HepG2 (cell line): ENCODE measurements at regions not wholly inside any gene's neighbourhood (a gene's known extent, or its start where the extent isn't known, plus 50 kb on each side); places are given as distances from the start of the nearest gene placed in this dataset.

Source experiments
- CHD2 ChIP-seq: IDR thresholded peaks from 2 replicates; pipeline ENCODE4 v1.6.1; 2011; ENCODE audit warnings: low read depth, low read length, improper control_type of control experiment
- ESRRA ChIP-seq: sonication (generic); formaldehyde crosslinking; IDR thresholded peaks from 2 replicates; pipeline ENCODE4 v1.5.1; 2020; ENCODE audit warnings: mild to moderate bottlenecking, low read depth, missing genetic modification reagents
- FOSL1 ChIP-seq: sonication (generic); formaldehyde crosslinking; IDR thresholded peaks from 2 replicates; pipeline ENCODE4 v1.9.0; 2021; ENCODE audit warnings: missing genetic modification reagents, borderline replicate concordance
- ISX ChIP-seq: sonication (generic); formaldehyde crosslinking; conservative IDR thresholded peaks from 2 replicates; pipeline ENCODE4 v1.5.0; 2020; ENCODE audit warnings: missing genetic modification reagents
- JUND ChIP-seq: sonication (generic); formaldehyde crosslinking; IDR thresholded peaks from 2 replicates; pipeline ENCODE4 v1.8.0; 2022; ENCODE audit warnings: mild to moderate bottlenecking, missing genetic modification reagents
- RBFOX2 ChIP-seq: fragments of 200-400 bp; formaldehyde crosslinking; IDR thresholded peaks from 2 replicates; pipeline ENCODE4 v1.6.1; 2017; ENCODE audit warnings: low read depth, mild to moderate bottlenecking, low read length
- ZBTB7A ChIP-seq: sonication (generic); formaldehyde crosslinking; IDR thresholded peaks from 2 replicates; pipeline ENCODE4 v1.8.0; 2022; ENCODE audit warnings: mild to moderate bottlenecking, missing genetic modification reagents
- ZFX ChIP-seq: sonication (generic); formaldehyde crosslinking; IDR thresholded peaks from 2 replicates; pipeline ENCODE4 v1.4.0; 2020; ENCODE audit warnings: mild to moderate bottlenecking, low read depth, missing genetic modification reagents, moderate library complexity
- ZNF12 ChIP-seq: sonication (generic); formaldehyde crosslinking; IDR thresholded peaks from 2 replicates; pipeline ENCODE4 v1.5.0; 2020; ENCODE audit warnings: missing genetic modification reagents
- ZNF274 ChIP-seq: sonication (generic); formaldehyde crosslinking; IDR thresholded peaks from 2 replicates; pipeline ENCODE4 v1.5.1; 2020; ENCODE audit warnings: mild to moderate bottlenecking, missing genetic modification reagents
- TF ChIP-seq, protein P1 (sequence below), 2 experiments: fragments of 450-650 bp in 1 of 2; sonication (generic) in 1 of 2; formaldehyde crosslinking in 1 of 2; IDR thresholded peaks; 2 replicates each; pipeline versions ENCODE4 v1.6.1 to v1.8.0; 2016 to 2022; ENCODE audit warnings: antibody characterized with exemption in 1 of 2, mild to moderate bottlenecking in 1 of 2, missing genetic modification reagents in 1 of 2
- TF ChIP-seq, protein P2 (sequence below): sonication (generic); formaldehyde crosslinking; IDR thresholded peaks from 2 replicates; pipeline ENCODE4 v1.5.0; 2020; ENCODE audit warnings: mild to moderate bottlenecking, missing genetic modification reagents, moderate library complexity
- TF ChIP-seq, protein P3 (sequence below): sonication (generic); formaldehyde crosslinking; IDR thresholded peaks from 2 replicates; pipeline ENCODE4 v1.4.0; 2020; ENCODE audit warnings: missing genetic modification reagents, borderline replicate concordance

DNA sequence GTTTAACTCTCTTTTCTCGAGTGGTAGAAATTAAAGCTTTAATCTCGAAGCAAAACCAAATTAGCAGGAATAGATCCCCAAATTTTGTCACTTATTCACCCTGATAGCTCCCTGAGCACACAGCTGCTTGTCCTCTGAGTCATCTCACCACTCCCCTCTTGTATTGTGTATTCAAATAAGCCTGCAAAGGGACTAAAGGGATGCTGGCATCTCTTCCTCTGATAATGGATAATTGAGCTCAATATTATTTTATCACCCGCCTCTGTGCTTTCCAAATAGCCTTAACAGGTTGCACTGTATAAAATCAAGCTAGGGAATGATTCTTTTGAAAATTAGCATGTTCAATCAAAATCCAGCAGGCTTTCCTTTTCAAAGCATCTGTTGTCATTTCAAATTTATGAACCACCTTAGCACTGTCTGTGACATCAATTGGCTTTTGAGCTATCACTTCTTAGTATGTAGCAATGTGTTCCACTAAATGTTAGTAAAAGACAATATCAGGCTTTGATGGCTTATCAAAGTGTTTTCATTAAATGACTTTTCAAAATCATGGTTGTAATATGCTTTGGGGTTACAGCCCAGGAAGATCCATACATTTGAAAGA is 561.6 kb downstream of the PLA2G4A start:
- TF ChIP-seq JUND (no peak), RBFOX2 (no peak), ZBTB7A (CRISPR knock-in tag) (no peak), ISX (CRISPR knock-in tag) (no peak), ZFX (no peak), ZNF274 (CRISPR knock-in tag) (no peak), ZNF12 (no peak), ESRRA (CRISPR knock-in tag) (no peak), FOSL1 (CRISPR knock-in tag) (no peak), CHD2 (no peak)
- TF ChIP-seq, protein P1, sequence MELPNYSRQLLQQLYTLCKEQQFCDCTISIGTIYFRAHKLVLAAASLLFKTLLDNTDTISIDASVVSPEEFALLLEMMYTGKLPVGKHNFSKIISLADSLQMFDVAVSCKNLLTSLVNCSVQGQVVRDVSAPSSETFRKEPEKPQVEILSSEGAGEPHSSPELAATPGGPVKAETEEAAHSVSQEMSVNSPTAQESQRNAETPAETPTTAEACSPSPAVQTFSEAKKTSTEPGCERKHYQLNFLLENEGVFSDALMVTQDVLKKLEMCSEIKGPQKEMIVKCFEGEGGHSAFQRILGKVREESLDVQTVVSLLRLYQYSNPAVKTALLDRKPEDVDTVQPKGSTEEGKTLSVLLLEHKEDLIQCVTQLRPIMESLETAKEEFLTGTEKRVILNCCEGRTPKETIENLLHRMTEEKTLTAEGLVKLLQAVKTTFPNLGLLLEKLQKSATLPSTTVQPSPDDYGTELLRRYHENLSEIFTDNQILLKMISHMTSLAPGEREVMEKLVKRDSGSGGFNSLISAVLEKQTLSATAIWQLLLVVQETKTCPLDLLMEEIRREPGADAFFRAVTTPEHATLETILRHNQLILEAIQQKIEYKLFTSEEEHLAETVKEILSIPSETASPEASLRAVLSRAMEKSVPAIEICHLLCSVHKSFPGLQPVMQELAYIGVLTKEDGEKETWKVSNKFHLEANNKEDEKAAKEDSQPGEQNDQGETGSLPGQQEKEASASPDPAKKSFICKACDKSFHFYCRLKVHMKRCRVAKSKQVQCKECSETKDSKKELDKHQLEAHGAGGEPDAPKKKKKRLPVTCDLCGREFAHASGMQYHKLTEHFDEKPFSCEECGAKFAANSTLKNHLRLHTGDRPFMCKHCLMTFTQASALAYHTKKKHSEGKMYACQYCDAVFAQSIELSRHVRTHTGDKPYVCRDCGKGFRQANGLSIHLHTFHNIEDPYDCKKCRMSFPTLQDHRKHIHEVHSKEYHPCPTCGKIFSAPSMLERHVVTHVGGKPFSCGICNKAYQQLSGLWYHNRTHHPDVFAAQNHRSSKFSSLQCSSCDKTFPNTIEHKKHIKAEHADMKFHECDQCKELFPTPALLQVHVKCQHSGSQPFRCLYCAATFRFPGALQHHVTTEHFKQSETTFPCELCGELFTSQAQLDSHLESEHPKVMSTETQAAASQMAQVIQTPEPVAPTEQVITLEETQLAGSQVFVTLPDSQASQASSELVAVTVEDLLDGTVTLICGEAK (IDR thresholded peaks at IDR 0.05): no peak
- TF ChIP-seq, protein P1 (CRISPR knock-in tag; IDR thresholded peaks at IDR 0.05): no peak
- TF ChIP-seq, protein P2, sequence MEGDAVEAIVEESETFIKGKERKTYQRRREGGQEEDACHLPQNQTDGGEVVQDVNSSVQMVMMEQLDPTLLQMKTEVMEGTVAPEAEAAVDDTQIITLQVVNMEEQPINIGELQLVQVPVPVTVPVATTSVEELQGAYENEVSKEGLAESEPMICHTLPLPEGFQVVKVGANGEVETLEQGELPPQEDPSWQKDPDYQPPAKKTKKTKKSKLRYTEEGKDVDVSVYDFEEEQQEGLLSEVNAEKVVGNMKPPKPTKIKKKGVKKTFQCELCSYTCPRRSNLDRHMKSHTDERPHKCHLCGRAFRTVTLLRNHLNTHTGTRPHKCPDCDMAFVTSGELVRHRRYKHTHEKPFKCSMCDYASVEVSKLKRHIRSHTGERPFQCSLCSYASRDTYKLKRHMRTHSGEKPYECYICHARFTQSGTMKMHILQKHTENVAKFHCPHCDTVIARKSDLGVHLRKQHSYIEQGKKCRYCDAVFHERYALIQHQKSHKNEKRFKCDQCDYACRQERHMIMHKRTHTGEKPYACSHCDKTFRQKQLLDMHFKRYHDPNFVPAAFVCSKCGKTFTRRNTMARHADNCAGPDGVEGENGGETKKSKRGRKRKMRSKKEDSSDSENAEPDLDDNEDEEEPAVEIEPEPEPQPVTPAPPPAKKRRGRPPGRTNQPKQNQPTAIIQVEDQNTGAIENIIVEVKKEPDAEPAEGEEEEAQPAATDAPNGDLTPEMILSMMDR (CRISPR knock-in tag): no peak
- TF ChIP-seq, protein P3, sequence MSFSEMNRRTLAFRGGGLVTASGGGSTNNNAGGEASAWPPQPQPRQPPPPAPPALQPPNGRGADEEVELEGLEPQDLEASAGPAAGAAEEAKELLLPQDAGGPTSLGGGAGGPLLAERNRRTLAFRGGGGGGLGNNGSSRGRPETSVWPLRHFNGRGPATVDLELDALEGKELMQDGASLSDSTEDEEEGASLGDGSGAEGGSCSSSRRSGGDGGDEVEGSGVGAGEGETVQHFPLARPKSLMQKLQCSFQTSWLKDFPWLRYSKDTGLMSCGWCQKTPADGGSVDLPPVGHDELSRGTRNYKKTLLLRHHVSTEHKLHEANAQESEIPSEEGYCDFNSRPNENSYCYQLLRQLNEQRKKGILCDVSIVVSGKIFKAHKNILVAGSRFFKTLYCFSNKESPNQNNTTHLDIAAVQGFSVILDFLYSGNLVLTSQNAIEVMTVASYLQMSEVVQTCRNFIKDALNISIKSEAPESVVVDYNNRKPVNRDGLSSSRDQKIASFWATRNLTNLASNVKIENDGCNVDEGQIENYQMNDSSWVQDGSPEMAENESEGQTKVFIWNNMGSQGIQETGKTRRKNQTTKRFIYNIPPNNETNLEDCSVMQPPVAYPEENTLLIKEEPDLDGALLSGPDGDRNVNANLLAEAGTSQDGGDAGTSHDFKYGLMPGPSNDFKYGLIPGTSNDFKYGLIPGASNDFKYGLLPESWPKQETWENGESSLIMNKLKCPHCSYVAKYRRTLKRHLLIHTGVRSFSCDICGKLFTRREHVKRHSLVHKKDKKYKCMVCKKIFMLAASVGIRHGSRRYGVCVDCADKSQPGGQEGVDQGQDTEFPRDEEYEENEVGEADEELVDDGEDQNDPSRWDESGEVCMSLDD: no peak
